Psoas muscle (tissue), 7 donors: ENCODE measurements at regions not wholly inside any gene's neighbourhood (a gene's known extent, or its start where the extent isn't known, plus 50 kb on each side); places are given as distances from the start of the nearest gene placed in this dataset.

Experiments
- ATAC-seq, 4 donors: fragments of 200-7000 bp; cut with Tn5 transposase; one replicate each; pipeline ENCODE4 v1.9.1; 2020; ENCODE audit warnings: moderate library complexity in 3 of 4, mild to moderate bottlenecking in 2 of 4
- DNase-seq, 2 donors: peaks; one replicate each; pipeline ENCODE4 v3.0.0-alpha.2; 2020
- H3K27ac ChIP-seq: fragments of 200-600 bp; one replicate; pipeline ENCODE4 v1.8.0; 2022
- H3K27me3 ChIP-seq, 3 donors: fragments of 200-600 bp in 1 of 3; one replicate each; pipeline versions ENCODE4 v1.6.1 to v1.8.0; 2013 to 2022; ENCODE audit warnings: low read length in 2 of 3, mild to moderate bottlenecking in 2 of 3, moderate library complexity in 1 of 3; ENCODE audit not compliant: insufficient read depth in 3 of 3
- H3K36me3 ChIP-seq, 2 donors: fragments of 200-600 bp in 1 of 2; one replicate each; pipeline versions ENCODE4 v1.6.1 to v1.8.0; 2013 to 2022; ENCODE audit warnings: low read depth in 1 of 2, mild to moderate bottlenecking in 1 of 2, moderate library complexity in 1 of 2; ENCODE audit not compliant: insufficient read depth in 1 of 2
- H3K4me1 ChIP-seq: fragments of 200-600 bp; one replicate; pipeline ENCODE4 v1.8.0; 2022
- H3K4me3 ChIP-seq: fragments of 200-600 bp; one replicate; pipeline ENCODE4 v1.8.0; 2022; ENCODE audit warnings: mild to moderate bottlenecking
- H3K9me3 ChIP-seq: fragments of 200-600 bp; one replicate; pipeline ENCODE4 v1.8.0; 2022
- CTCF ChIP-seq: fragments of 200-600 bp; IDR thresholded peaks from one replicate; pipeline ENCODE4 v1.8.0; 2022; ENCODE audit warnings: antibody characterized with exemption
- WGBS, 3 donors: extraction: QIAGEN DNeasy Blood & Tissue Kit; methylation state at CpG; one replicate each; pipeline versions ENCODE4 v1.1.6 to v1.1.7; 2013; 5-methylcytosine and 5-hydroxymethylcytosine counted together
- intact Hi-C, 2 donors: fragments of 100-400 bp; cut with DNase I; formaldehyde crosslinking; loops; one replicate each; pipeline versions ENCODE4 v1.11.0 to v1.14.2; 2022
- donor health status: healthy with polysubstance abuse.
- donor health status: DM: no; HTN: no; CAD: no; lungs with moderate emphysema.
- donor health status: Bipolar disorder and iron deficiency.
- donor health status: healthy.
- donor health status: DM: yes; HTN: yes; CAD: no.
- donor health status: DM: no; HTN: no; CAD: no.
- donor health status: DM: yes; HTN: yes; CAD: no.

GRCh38 chr5:38051711-38052511, 206.4 kb upstream of the EGFLAM start:
- intact Hi-C loops: no loop called here
- TF ChIP-seq CTCF: no peak
- WGBS, 3 donors: 64 to 73% (median 73%) methylated on average over 12 of the region's 12 CpGs
- H3K27ac ChIP-seq: no peak overlapping the region
- no peak overlapping the region for H3K4me3 ChIP-seq
- DNase-seq: no peak
- H3K27me3 ChIP-seq: no peaks in the 10 kb centered on the region
- H3K4me1 ChIP-seq: no peaks in the 10 kb centered on the region
- no peaks in the 10 kb centered on the region for H3K9me3 ChIP-seq
- H3K36me3 ChIP-seq: no peaks in the 10 kb centered on the region
- no peak for ATAC-seq

GRCh38 chr5:38048400-38048799, 208.6 kb upstream of the GDNF start:
- Histone ChIP-seq H3K36me3 (no peaks in the 10 kb centered on the region), H3K27me3 (no peaks in the 10 kb centered on the region), H3K27ac (no peak overlapping the region), H3K4me3 (no peak overlapping the region), H3K4me1 (peaks cover 5% of the 10 kb centered on the region), H3K9me3 (no peaks in the 10 kb centered on the region)
- no peak for DNase-seq
- no peak for ATAC-seq
- no peak for TF ChIP-seq CTCF
- WGBS, 3 donors: 57 to 72% (median 69%) methylated on average over 3 of the region's 3 CpGs
- intact Hi-C loops: loop anchor here in 1 of 2 donors (10.0 kb wide), 2 partner anchors 86 to 116 kb away; no protein-coding TSS in a partner anchor

- intact Hi-C loops: loop anchor here in 1 of 2 donors (10.0 kb wide), 2 partner anchors 89 to 119 kb away; no protein-coding TSS in a partner anchor
- H3K4me1 ChIP-seq: peaks cover 5% of the 10 kb centered on the region
- no peaks in the 10 kb centered on the region for H3K27me3 ChIP-seq
- peak overlapping the region; percentile 73 for H3K27ac ChIP-seq
- H3K36me3 ChIP-seq: no peaks in the 10 kb centered on the region
- ATAC-seq: peak; percentile 46 to 93 (median 86)
- no peak for TF ChIP-seq CTCF
- H3K4me3 ChIP-seq: no peak overlapping the region
- H3K9me3 ChIP-seq: no peaks in the 10 kb centered on the region
- peak in 1 of 2 donors; percentile 68 for DNase-seq
- 26 to 54% (median 28%) methylated on average over 7 of the region's 7 CpGs for WGBS, 3 donors
Measured at GRCh38 chr5:38046103-38046502, 206.3 kb upstream of the GDNF start.

- Histone ChIP-seq H3K9me3 (no peaks in the 10 kb centered on the region), H3K27ac (peak overlapping the region; percentile 73), H3K36me3 (no peaks in the 10 kb centered on the region), H3K4me1 (peaks cover 5% of the 10 kb centered on the region), H3K4me3 (no peak overlapping the region), H3K27me3 (no peaks in the 10 kb centered on the region)
- intact Hi-C loops: loop anchor here in 1 of 2 donors (10.0 kb wide), 2 partner anchors 89 to 119 kb away; no protein-coding TSS in a partner anchor
- DNase-seq (no peak), ATAC-seq (peak in 3 of 4 donors; percentile 32 to 45 (median 38))
- whole genome bisulfite sequencing, 3 donors: 67 to 93% (median 79%) methylated on average over 1 of the region's 1 CpG
- no peak for TF ChIP-seq CTCF
Measured at GRCh38 chr5:38045446-38045845, 205.6 kb upstream of the GDNF start.
